Vagina (tissue), 2 donors: ENCODE measurements at regions not wholly inside any gene's neighbourhood (a gene's known extent, or its start where the extent isn't known, plus 50 kb on each side); places are given as distances from the start of the nearest gene placed in this dataset.

Source experiments
- DNase-seq, 2 donors: peaks; one replicate each; pipeline ENCODE4 v3.0.0-alpha.2; 2017; ENCODE audit errors: extremely low spot score in 2 of 2
- H3K27ac ChIP-seq: fragments of 200-600 bp; sonication (generic); one replicate; pipeline ENCODE4 v1.5.1; 2019
- H3K27me3 ChIP-seq: fragments of 200-600 bp; sonication (generic); one replicate; pipeline ENCODE4 v1.5.1; 2019
- H3K36me3 ChIP-seq, 2 donors: fragments of 200-600 bp; sonication (generic); one replicate each; pipeline ENCODE4 v1.5.1; 2017 to 2019
- H3K4me1 ChIP-seq: fragments of 200-600 bp; sonication (generic); one replicate; pipeline ENCODE4 v1.5.1; 2019
- H3K4me3 ChIP-seq, 2 donors: fragments of 200-600 bp; sonication (generic); 1 replicate in 1 of 2; 2 replicates in 1 of 2; pipeline ENCODE4 v1.5.1; 2016 to 2019
- H3K9me3 ChIP-seq: fragments of 200-600 bp; sonication (generic); one replicate; pipeline ENCODE4 v1.5.1; 2019
- POLR2A ChIP-seq, 2 donors: fragments of 450-650 bp; IDR thresholded peaks; one replicate each; pipeline ENCODE4 v1.6.1; 2017; ENCODE audit warnings: antibody characterized with exemption in 2 of 2, mild to moderate bottlenecking in 2 of 2, moderate library complexity in 2 of 2
- POLR2AphosphoS5 ChIP-seq, 2 donors: sonication (generic); formaldehyde crosslinking; IDR thresholded peaks; one replicate each; pipeline ENCODE4 v1.9.0; 2017; ENCODE audit warnings: antibody characterized with exemption in 2 of 2, mild to moderate bottlenecking in 2 of 2, low read depth in 1 of 2; ENCODE audit not compliant: insufficient read depth in 1 of 2
- intact Hi-C: fragments of 100-400 bp; cut with DNase I; formaldehyde crosslinking; loops from one replicate; pipeline ENCODE4 v1.15.1; 2023
- TF ChIP-seq, protein P1 (sequence below), 3 experiments: fragments of 450-650 bp in 2 of 3; fragments of 200-600 bp in 1 of 3; sonication (generic) in 1 of 3; IDR thresholded peaks; one replicate each; pipeline ENCODE4 v1.5.1; 2017 to 2019; ENCODE audit warnings: antibody characterized with exemption in 3 of 3, mild to moderate bottlenecking in 2 of 3, moderate library complexity in 2 of 3

DNA sequence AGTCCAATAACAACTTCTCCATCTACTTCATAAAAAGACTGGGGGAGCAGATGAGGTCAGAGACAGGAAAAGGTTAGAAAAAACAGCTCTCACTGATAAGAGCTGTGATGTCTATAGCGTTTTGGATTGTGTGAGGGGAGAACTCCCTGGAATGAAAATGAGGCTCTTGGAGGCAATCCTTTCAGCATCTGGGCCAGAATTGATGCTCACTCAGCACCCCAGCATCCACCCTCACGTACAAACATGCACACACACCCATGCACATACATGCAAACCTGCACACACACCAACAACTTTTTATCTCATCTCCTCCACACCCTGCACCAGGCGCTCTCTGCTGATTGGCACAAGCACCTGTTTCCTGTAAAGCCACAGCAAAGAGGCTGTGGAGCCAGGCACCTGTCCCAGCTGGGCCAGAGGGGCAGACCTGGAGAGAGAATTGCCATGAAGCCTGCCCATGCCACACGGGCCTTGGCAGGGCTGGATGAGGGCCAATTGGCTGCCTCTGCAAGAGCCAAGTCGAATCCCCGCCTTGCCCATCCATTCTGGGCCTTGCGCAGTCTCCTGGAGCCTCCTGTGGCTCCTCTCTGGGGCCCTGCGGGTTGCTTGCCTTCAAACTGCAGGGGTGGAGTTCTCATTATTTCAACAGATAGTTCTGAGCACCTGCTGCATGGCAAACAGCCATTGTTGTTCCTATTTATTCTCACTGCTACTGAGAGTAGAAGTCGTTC, 53.1 kb downstream of the SYNE3 start:
- no peak overlapping the region for H3K4me3 ChIP-seq
- H3K27me3 ChIP-seq, result no peaks in the 10 kb centered on the region
- TF ChIP-seq POLR2AphosphoS5 (IDR thresholded peaks at IDR 0.05; ENCODE audit: insufficient read depth in 1 of 2, low read depth in 1 of 2) (no peak), POLR2A (IDR thresholded peaks at IDR 0.05) (no peak)
- TF ChIP-seq, protein P1, sequence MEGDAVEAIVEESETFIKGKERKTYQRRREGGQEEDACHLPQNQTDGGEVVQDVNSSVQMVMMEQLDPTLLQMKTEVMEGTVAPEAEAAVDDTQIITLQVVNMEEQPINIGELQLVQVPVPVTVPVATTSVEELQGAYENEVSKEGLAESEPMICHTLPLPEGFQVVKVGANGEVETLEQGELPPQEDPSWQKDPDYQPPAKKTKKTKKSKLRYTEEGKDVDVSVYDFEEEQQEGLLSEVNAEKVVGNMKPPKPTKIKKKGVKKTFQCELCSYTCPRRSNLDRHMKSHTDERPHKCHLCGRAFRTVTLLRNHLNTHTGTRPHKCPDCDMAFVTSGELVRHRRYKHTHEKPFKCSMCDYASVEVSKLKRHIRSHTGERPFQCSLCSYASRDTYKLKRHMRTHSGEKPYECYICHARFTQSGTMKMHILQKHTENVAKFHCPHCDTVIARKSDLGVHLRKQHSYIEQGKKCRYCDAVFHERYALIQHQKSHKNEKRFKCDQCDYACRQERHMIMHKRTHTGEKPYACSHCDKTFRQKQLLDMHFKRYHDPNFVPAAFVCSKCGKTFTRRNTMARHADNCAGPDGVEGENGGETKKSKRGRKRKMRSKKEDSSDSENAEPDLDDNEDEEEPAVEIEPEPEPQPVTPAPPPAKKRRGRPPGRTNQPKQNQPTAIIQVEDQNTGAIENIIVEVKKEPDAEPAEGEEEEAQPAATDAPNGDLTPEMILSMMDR (IDR thresholded peaks at IDR 0.05), result no peak
- H3K27ac ChIP-seq, result no peak overlapping the region
- H3K36me3 ChIP-seq, result peaks cover 0 to 24% of the 10 kb centered on the region in 2 donors
- DNase-seq, result no peak
- peaks cover 20% of the 10 kb centered on the region for H3K4me1 ChIP-seq
- intact Hi-C loops, result no loop called here
- H3K9me3 ChIP-seq, result no peaks in the 10 kb centered on the region

DNA sequence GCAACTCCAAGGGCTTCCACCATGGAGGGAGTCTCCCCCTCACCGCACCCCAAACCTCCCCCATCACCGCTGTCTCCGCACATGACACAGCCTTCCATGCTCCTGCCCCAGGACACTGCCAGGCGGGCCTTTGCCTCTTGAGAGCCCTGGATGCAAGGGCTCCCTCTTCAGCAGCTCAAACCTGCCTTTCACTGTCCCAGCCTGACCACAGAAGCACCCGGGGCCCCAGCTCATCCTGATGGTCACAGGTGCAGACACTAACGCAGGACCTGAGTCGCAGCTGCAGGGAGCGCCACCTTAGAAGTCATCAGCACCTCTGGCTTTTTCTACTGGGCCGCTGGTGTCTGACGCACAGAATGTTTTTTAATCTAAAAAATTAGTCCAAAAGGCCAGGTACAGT, 54.0 kb downstream of the SYNE3 start:
- Histone ChIP-seq H3K27ac (no peak overlapping the region), H3K4me1 (peaks cover 20% of the 10 kb centered on the region), H3K27me3 (no peaks in the 10 kb centered on the region), H3K4me3 (no peak overlapping the region), H3K9me3 (no peaks in the 10 kb centered on the region), H3K36me3 (peaks cover 0 to 18% of the 10 kb centered on the region in 2 donors)
- TF ChIP-seq POLR2A (IDR thresholded peaks at IDR 0.05) (no peak), POLR2AphosphoS5 (IDR thresholded peaks at IDR 0.05; ENCODE audit: insufficient read depth in 1 of 2, low read depth in 1 of 2) (no peak)
- TF ChIP-seq, protein P1 (IDR thresholded peaks at IDR 0.05), result no peak
- no peak for DNase-seq
- intact Hi-C loops, result no loop called here

DNA sequence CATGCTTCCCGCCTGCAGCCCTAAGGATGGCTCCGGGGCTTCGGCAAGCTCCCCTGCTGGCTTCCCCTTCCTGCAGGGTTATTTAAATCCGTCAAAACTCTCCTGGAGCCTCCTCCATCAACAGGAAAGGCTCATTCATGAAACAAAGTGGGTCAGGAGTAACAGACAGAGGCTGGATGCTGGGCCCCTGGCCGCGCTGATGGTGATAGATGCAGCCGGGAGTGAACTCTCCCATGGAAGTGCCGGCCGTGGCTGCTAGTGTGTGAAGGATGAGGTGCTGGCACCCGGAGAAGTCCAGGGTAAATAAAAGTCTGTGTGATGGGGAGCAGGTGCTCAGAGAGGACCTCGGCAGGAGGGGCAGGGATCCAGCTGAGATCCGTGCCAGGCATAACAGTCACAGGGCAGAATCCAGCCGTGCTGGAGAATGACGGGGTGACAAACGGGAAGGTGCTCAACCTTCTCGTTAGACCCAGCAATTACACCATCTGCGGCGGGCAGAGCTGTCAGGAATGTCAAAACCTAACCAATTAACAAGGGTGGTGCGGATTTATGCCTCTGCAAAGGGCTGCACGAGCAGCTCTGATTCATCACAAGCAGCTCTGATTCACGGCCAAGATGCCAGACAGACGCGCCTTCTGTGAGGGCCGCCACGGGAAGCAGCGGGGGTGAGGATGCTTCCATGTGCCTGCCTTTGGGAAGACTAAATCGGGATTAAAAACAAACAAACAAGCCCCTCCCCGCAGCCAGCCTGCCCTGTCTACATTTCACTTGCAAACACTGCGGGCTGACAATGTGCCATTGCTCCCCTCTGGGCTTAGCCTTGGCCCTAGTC, 55.6 kb downstream of the SYNE3 start:
- Histone ChIP-seq H3K4me1 (peaks cover 20% of the 10 kb centered on the region), H3K27ac (peak overlapping the region; percentile 8), H3K27me3 (no peaks in the 10 kb centered on the region), H3K36me3 (peaks cover 0 to 11% of the 10 kb centered on the region in 2 donors), H3K9me3 (no peaks in the 10 kb centered on the region), H3K4me3 (no peak overlapping the region)
- intact Hi-C loops, result no loop called here
- no peak for DNase-seq
- peak; percentile 25 to 53 for TF ChIP-seq POLR2AphosphoS5 (IDR thresholded peaks at IDR 0.05; ENCODE audit: insufficient read depth in 1 of 2, low read depth in 1 of 2)
- TF ChIP-seq POLR2A (IDR thresholded peaks at IDR 0.05), result no peak

DNA sequence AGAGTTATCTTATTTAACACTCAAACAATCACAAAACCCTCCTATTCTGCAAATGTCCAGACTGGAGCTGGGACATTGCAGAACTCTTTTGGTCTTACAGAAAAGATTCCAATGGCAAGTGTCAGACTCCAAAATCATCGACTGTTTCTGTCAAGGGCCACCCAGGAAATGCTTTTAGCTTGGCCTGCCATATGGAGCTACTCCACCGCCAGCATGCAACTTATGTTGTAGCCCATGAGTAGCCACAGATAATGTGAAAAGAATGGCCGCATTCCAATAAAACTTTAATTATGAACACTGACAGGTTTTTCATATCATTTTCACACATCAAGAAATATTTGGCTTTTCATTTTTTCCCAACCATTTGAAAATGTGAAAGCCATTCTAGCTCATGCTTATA, 57.5 kb downstream of the SYNE3 start:
- Histone ChIP-seq H3K9me3 (no peaks in the 10 kb centered on the region), H3K27me3 (no peaks in the 10 kb centered on the region)

DNA sequence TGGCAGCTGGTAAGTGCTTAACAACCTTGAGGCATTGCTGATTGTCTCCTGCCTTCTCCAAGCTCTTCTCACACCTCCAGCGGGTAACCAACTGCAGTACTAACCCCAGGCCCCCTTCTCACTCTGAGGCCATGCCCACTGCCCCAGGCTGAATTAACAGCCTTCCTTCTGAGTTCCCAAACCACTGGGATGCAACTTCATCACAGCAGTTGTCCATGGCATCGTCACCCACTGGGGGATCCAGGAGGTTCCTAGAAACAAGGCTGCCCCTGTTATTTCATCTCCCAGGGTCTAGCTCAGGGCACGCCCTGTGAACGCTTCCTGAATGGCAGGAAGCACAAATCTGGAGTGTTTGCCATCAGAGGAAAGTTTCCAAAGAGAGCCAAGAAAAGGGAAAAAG, 58.0 kb downstream of the SYNE3 start:
- H3K9me3 ChIP-seq, result no peaks in the 10 kb centered on the region
- H3K36me3 ChIP-seq, result peaks cover 0 to 8% of the 10 kb centered on the region in 2 donors
- TF ChIP-seq POLR2AphosphoS5 (IDR thresholded peaks at IDR 0.05; ENCODE audit: insufficient read depth in 1 of 2, low read depth in 1 of 2), result no peak
- TF ChIP-seq, protein P1 (IDR thresholded peaks at IDR 0.05), result no peak
- TF ChIP-seq POLR2A (IDR thresholded peaks at IDR 0.05), result no peak
- H3K27ac ChIP-seq, result no peak overlapping the region
- intact Hi-C loops, result no loop called here
- H3K27me3 ChIP-seq, result no peaks in the 10 kb centered on the region
- H3K4me3 ChIP-seq, result no peak overlapping the region
- H3K4me1 ChIP-seq, result peaks cover 15% of the 10 kb centered on the region
- no peak for DNase-seq

More for the DNA sequence above, 57.5 kb downstream of the SYNE3 start:
- intact Hi-C loops, result no loop called here
- no peak for TF ChIP-seq POLR2A (IDR thresholded peaks at IDR 0.05)
- TF ChIP-seq POLR2AphosphoS5 (IDR thresholded peaks at IDR 0.05; ENCODE audit: insufficient read depth in 1 of 2, low read depth in 1 of 2), result no peak
- TF ChIP-seq, protein P1 (IDR thresholded peaks at IDR 0.05), result no peak
- H3K36me3 ChIP-seq, result peaks cover 0 to 8% of the 10 kb centered on the region in 2 donors
- peaks cover 19% of the 10 kb centered on the region for H3K4me1 ChIP-seq
- no peak overlapping the region for H3K27ac ChIP-seq
- DNase-seq, result no peak
- no peak overlapping the region for H3K4me3 ChIP-seq
